Hepatocyte (in vitro differentiated cells): ENCODE measurements at regions not wholly inside any gene's neighbourhood (a gene's known extent, or its start where the extent isn't known, plus 50 kb on each side); places are given as distances from the start of the nearest gene placed in this dataset.

Experiments used
- DNase-seq: peaks from one replicate; pipeline ENCODE4 v3.0.0-alpha.2; 2016; ENCODE audit warnings: low spot score
- H2AFZ ChIP-seq: fragments of 200-600 bp; sonication (generic); 2 replicates; pipeline ENCODE4 v1.6.0; 2016; ENCODE audit warnings: antibody characterized with exemption, mild to moderate bottlenecking
- H3K27ac ChIP-seq: fragments of 200-600 bp; sonication (generic); 2 replicates; pipeline ENCODE4 v1.5.1; 2016; ENCODE audit warnings: mild to moderate bottlenecking
- H3K27me3 ChIP-seq: fragments of 200-600 bp; sonication (generic); 2 replicates; pipeline ENCODE4 v1.6.1; 2016
- H3K36me3 ChIP-seq: fragments of 200-600 bp; sonication (generic); replicated peaks from 2 replicates; pipeline ENCODE4 v1.5.1; 2016; ENCODE audit warnings: low read depth; ENCODE audit not compliant: insufficient read depth
- H3K4me1 ChIP-seq: fragments of 200-600 bp; sonication (generic); 2 replicates; pipeline ENCODE4 v1.5.1; 2016; ENCODE audit warnings: mild to moderate bottlenecking, moderate library complexity; ENCODE audit not compliant: insufficient read depth
- H3K4me2 ChIP-seq: fragments of 200-600 bp; sonication (generic); 2 replicates; pipeline ENCODE4 v1.6.0; 2016
- H3K4me3 ChIP-seq: fragments of 200-600 bp; sonication (generic); 2 replicates; pipeline ENCODE4 v1.5.1; 2016; ENCODE audit warnings: mild to moderate bottlenecking
- H3K79me2 ChIP-seq: fragments of 200-600 bp; sonication (generic); 2 replicates; pipeline ENCODE4 v1.6.0; 2017; ENCODE audit warnings: mild to moderate bottlenecking
- H3K9me2 ChIP-seq: fragments of 200-600 bp; sonication (generic); replicated peaks from 2 replicates; pipeline ENCODE4 v1.6.0; 2017; ENCODE audit warnings: mild to moderate bottlenecking; ENCODE audit not compliant: insufficient read depth
- H3K9me3 ChIP-seq: fragments of 200-600 bp; sonication (generic); 2 replicates; pipeline ENCODE4 v1.5.1; 2016; ENCODE audit warnings: low read depth, mild to moderate bottlenecking
- H4K20me1 ChIP-seq: fragments of 200-600 bp; sonication (generic); 2 replicates; pipeline ENCODE4 v1.6.0; 2016; ENCODE audit warnings: mild to moderate bottlenecking; ENCODE audit not compliant: insufficient read depth, poor library complexity, severe bottlenecking
- EZH2 ChIP-seq: fragments of 200-600 bp; sonication (generic); IDR thresholded peaks from 2 replicates; pipeline ENCODE4 v1.6.1; 2016; ENCODE audit warnings: antibody characterized with exemption, mild to moderate bottlenecking, borderline replicate concordance
- EZH2phosphoT487 ChIP-seq: fragments of 200-600 bp; sonication (generic); IDR thresholded peaks from one replicate; pipeline ENCODE4 v1.6.1; 2018; ENCODE audit warnings: antibody characterized with exemption, mild to moderate bottlenecking, low read depth, moderate library complexity; ENCODE audit not compliant: unreplicated experiment, severe bottlenecking
- WGBS: methylation state at CpG from one replicate; pipeline ENCODE4 v1.1.6; 2016; ENCODE audit warnings: low lambda C conversion rate; ENCODE audit errors: missing lambda C conversion rate; 5-methylcytosine and 5-hydroxymethylcytosine counted together
- TF ChIP-seq, protein P1 (sequence below): fragments of 200-600 bp; sonication (generic); IDR thresholded peaks from 2 replicates; pipeline ENCODE4 v1.5.1; 2016; ENCODE audit warnings: antibody characterized with exemption, mild to moderate bottlenecking; ENCODE audit not compliant: poor library complexity

DNA sequence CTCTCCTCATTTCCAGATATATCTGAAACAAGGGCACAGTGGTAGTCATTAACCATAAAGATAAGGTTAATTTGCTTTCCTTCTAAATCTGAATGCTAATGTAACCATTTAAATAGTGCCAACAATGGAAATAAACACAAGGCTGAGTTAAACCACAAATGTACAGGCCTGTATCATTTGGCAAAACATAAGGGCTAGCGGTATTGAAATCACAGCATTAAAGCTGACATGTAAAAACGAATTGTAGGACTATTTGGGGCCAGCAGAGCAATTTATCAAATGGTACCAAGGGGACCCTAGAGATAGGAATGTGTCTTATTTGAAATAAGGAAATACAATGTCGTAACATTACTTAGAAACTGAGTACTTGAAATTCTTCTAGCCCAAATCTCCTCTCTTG lies 247.5 kb upstream of the RPS23 start:
- H3K9me2 ChIP-seq = no peaks in the 10 kb centered on the region
- no peaks in the 10 kb centered on the region for H4K20me1 ChIP-seq
- H2AFZ ChIP-seq = no peak overlapping the region
- no peak for DNase-seq
- no peak overlapping the region for H3K27ac ChIP-seq
- H3K4me3 ChIP-seq = no peak overlapping the region
- no peaks in the 10 kb centered on the region for H3K36me3 ChIP-seq
- no peaks in the 10 kb centered on the region for H3K9me3 ChIP-seq
- no peaks in the 10 kb centered on the region for H3K79me2 ChIP-seq
- H3K27me3 ChIP-seq = no peaks in the 10 kb centered on the region
- H3K4me2 ChIP-seq = no peak overlapping the region
- 75% methylated on average over 3 of the region's 3 CpGs for WGBS
- TF ChIP-seq EZH2phosphoT487 (no peak), EZH2 (no peak)
- TF ChIP-seq, protein P1, sequence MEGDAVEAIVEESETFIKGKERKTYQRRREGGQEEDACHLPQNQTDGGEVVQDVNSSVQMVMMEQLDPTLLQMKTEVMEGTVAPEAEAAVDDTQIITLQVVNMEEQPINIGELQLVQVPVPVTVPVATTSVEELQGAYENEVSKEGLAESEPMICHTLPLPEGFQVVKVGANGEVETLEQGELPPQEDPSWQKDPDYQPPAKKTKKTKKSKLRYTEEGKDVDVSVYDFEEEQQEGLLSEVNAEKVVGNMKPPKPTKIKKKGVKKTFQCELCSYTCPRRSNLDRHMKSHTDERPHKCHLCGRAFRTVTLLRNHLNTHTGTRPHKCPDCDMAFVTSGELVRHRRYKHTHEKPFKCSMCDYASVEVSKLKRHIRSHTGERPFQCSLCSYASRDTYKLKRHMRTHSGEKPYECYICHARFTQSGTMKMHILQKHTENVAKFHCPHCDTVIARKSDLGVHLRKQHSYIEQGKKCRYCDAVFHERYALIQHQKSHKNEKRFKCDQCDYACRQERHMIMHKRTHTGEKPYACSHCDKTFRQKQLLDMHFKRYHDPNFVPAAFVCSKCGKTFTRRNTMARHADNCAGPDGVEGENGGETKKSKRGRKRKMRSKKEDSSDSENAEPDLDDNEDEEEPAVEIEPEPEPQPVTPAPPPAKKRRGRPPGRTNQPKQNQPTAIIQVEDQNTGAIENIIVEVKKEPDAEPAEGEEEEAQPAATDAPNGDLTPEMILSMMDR = no peak
- no peaks in the 10 kb centered on the region for H3K4me1 ChIP-seq

DNA sequence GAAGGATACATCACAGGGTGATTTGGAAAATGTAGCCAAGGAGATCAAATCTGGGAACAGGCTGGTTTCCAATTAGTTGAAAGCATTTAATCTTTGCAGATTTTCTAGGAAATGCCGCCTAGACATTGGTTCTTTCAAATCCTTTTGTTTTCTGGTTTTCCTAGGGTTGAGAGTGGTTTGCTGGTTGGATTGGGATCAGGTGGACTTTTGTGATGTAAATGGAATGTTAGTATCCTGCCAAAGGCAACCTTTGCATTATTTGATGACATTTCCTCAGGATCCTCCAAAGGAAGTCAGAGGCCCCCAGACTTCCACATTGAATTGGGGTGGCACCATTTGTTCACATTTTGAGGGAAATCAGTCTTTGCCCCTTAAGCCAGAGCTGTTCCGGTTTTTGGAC lies 245.5 kb upstream of the RPS23 start:
- Histone ChIP-seq H3K27me3 (no peaks in the 10 kb centered on the region), H4K20me1 (no peaks in the 10 kb centered on the region), H3K9me2 (no peaks in the 10 kb centered on the region), H3K36me3 (no peaks in the 10 kb centered on the region), H3K79me2 (no peaks in the 10 kb centered on the region), H3K4me2 (no peak overlapping the region), H3K4me1 (no peaks in the 10 kb centered on the region), H3K4me3 (no peak overlapping the region), H3K27ac (no peak overlapping the region), H3K9me3 (no peaks in the 10 kb centered on the region), H2AFZ (no peak overlapping the region)
- DNase-seq = no peak
- WGBS = 95% methylated on average over 2 of the region's 2 CpGs
- no peak for TF ChIP-seq EZH2
- TF ChIP-seq, protein P1 = no peak
- TF ChIP-seq EZH2phosphoT487 = no peak

DNA sequence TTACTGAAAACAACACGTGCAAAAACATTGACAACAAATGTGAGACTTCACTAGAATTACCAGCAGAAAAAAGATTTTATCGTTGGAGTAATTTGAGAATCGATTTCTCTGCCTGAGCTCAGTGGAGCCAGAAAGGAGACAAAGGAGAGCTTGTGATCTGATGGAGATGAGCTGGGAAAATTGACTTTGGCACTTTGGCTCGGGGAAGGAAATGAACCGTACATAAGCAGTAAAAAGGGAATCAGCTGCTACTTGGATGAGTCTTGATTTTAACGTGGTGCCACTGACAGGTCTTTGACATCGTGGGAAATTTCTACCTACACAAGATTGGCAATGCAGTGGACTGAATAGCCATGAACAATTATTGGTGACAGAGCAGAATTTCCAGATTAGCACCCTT lies 244.7 kb upstream of the RPS23 start:
- no peak overlapping the region for H3K4me3 ChIP-seq
- H3K4me1 ChIP-seq = no peaks in the 10 kb centered on the region
- H3K27me3 ChIP-seq = no peaks in the 10 kb centered on the region
- no peak overlapping the region for H2AFZ ChIP-seq
- H3K4me2 ChIP-seq = no peak overlapping the region
- no peaks in the 10 kb centered on the region for H3K36me3 ChIP-seq
- TF ChIP-seq EZH2phosphoT487 (no peak), EZH2 (no peak)
- TF ChIP-seq, protein P1 = no peak
- DNase-seq = no peak
- H3K9me2 ChIP-seq = no peaks in the 10 kb centered on the region
- no peaks in the 10 kb centered on the region for H4K20me1 ChIP-seq
- H3K79me2 ChIP-seq = no peaks in the 10 kb centered on the region
- 77% methylated on average over 7 of the region's 7 CpGs for WGBS
- no peaks in the 10 kb centered on the region for H3K9me3 ChIP-seq
- no peak overlapping the region for H3K27ac ChIP-seq

DNA sequence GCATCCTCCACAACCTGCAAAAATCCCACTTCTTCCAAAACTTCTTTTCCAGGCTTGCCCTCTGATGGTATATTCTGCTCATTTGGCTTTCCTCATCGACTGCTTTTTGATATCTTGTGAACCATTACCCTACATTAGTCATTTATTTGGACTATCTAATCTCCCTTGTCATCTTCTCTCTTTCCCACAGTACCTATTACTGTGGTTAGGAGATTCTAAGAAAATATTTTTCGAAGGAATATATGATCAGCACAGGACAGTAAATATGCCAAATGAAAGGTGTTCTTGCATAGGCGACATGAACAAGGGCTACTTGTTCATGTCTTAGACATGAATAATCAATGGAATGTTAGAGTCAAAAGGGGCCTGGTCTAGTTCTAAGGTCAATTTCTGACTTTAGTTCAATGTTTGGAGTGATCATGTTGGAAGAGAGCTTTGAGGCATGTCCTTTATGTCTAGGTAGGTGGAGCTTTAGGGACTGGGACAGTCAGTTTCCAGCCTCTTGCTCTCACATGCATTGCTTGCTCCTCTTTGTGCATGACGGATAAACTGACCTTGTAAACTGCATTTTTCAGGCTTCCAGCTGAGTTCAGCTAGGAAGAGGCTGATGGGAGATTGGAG lies 243.4 kb upstream of the RPS23 start:
- no peaks in the 10 kb centered on the region for H3K27me3 ChIP-seq
- H3K36me3 ChIP-seq = no peaks in the 10 kb centered on the region
- H2AFZ ChIP-seq = no peak overlapping the region
- H3K27ac ChIP-seq = no peak overlapping the region
- H3K79me2 ChIP-seq = no peaks in the 10 kb centered on the region
- 85% methylated on average over 4 of the region's 4 CpGs for WGBS
- no peaks in the 10 kb centered on the region for H4K20me1 ChIP-seq
- H3K4me2 ChIP-seq = no peak overlapping the region
- H3K4me3 ChIP-seq = no peak overlapping the region
- no peak for TF ChIP-seq EZH2
- TF ChIP-seq EZH2phosphoT487 = no peak
- TF ChIP-seq, protein P1 = no peak
- no peaks in the 10 kb centered on the region for H3K9me3 ChIP-seq
- H3K9me2 ChIP-seq = no peaks in the 10 kb centered on the region
- no peak for DNase-seq
- no peaks in the 10 kb centered on the region for H3K4me1 ChIP-seq
